CD4-positive, alpha-beta T cell treated with Interleukin-17A for 1 hour (primary cell): ENCODE measurements at regions not wholly inside any gene's neighbourhood (a gene's known extent, or its start where the extent isn't known, plus 50 kb on each side); places are given as distances from the start of the nearest gene placed in this dataset.

ENCODE experiments used
- DNase-seq: peaks from one replicate; pipeline ENCODE4 v3.0.0-alpha.2; 2020

DNA sequence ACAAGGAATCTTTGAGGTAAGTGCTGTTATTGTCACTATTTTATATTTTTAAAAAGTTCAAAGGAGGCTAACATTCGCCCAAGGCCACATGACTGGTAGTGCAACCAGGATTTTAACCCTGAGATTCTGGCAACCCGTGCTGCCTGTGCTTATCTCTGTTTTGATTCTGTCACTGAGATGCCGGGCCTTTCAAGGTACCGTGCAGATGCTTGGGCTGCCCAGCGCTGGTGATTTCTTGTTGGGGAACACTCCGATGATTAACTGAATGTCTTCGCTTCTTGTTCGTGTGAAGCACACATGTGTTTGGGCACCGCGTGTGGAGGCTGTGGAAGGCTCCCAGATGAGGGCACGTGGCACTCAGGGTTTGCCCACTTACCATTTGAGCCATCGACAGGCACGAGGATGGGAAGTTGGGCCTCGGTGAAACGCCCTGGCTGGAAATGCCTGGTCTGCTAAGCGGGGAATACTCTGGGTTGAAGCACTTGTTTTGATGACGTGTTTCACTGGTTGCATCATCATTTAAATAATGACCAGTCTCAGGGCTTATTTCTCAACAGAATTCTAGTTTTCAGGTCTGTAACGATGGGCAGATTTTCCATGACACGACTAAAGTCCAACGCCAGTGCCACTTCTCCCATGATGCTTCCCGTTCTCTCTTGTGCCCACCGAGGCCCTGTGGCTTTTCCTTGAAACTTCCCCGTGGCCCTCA, 392.7 kb downstream of the FGF9 start:
- DNase-seq = peak; percentile 29

DNA sequence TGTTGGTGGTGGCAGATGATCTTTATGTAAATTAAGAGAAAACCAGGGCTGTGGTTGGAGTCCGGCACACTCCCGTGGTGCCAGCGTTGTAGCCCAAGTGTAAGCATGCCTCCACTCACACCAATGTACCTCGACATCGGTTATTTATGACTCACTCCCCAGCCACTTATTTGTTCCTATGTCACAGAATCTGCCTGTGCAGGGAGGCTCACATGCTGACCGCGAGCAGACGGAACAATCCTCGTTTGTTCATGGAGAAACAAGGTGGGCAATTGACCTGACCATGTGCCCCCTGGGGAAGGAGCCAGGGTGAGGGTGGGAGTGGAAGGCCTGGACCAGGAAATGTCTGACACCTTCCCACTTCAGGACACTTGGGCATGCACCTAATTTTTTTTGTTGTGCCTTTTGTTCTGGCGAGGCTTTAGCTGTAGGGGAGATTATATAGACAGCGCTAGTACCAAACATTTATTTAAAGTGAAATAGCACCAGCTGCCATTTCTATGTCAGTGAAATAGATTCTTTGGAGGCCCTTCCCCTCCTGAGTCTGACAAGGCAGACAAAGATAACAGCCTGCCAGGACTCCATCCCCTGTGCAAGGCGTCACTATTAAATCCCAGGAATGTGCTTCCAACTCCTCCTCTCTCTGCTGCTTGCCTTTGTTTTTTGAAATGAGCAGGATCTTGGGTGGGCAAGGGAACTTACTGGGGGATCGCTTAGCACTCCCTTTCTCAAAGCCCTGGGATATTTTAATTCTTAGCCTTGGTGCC, 394.2 kb downstream of the FGF9 start:
- peak; percentile 19 for DNase-seq

DNA sequence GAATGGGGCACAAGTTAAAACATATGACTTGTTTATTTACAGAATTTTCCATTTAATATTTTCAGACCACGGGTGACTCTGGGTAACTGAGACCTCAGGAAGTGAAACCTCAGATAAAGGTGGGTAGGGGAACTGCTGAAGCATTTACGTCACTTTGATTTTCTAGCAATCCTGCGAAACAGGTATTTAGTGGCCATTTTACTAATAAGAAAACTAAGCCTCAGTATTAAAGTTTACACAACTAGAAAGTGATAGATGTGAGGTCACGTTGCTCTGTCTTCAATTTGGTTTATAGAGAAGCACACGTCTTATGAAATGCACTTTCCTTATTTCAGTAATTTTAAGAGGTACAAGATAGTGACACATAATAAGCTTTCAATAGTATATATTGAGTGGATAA, 402.8 kb downstream of the FGF9 start:
- peak; percentile 18 for DNase-seq

DNA sequence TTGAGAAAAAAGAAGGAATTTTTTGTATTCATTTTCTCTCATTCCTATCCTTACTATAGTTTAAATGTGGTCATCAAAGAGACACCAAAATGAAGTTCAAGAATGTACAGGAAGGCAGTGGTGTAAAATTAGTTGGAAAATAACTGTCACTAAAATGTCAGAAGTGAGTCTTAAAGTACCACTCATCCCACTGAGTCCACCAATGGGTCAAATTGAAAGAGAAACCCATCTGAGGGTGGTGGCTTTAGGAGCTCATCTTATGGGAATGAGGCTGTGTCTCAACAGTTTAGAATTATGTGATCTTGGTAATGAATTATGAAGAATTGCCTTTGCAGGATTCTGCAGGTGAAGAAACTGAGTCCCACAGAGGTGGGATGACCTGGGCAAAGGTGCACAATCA, 403.5 kb downstream of the FGF9 start:
- no peak for DNase-seq

DNA sequence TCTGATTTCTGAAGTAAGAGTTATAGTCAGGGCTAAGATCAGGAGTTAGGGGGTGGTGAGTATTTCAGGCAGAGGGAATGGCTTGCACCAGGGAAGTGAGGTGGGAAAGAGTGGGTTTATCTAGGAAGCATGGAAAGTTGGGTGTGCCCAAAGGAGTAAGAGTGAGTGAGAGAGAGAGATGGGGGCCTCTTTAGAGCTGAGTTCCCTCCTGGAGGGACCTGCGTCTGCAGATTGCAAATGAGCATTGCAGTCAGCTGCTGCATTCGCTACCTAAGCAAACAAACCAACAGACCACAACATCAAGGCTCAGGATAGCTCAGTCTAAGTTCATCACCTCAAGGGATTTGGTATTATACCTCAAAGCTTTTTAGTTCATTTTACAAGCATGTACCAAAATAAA, 405.8 kb downstream of the FGF9 start:
- peak; percentile 16 for DNase-seq

DNA sequence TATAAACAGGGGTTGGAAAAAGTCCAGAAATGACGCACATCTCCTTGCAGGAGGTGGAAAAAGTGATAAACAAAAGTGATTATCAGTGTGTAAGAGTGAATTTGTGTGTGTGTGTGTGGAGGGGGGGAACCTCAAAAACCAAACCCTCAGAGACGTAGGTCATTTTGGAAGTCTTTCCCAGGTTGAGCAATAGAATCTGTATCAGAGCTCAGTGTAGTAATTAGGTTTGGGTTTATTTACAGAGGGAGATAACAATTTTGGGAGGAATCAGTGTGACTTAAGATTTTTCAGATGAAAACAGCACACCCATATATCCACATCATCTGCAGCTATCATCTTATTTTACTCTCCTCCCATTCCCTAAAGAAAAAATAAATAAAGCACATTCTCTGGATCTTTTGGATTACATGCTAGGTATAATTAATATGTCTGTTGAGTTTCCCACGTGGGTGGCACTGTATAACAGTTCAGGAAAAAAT, 406.4 kb downstream of the FGF9 start:
- DNase-seq = no peak

DNA sequence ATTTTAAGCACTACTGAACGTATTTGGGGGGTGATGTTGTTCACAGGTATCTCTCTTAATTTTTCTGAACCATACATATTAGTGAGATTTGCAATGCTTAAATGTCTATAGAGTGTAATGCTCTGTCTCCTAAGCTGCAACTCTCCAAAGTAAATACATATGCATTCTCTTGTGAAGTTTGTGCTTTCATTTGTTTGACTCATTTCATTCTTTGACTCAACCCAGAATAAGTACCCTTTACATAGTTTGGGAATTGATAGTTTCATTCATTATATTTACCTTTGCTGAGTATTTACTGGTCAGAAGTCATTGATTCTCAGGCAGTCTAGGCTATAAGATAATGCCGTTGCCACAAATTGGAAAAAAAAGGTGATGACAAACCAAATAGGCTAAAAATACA, 406.9 kb downstream of the FGF9 start:
- DNase-seq = no peak

DNA sequence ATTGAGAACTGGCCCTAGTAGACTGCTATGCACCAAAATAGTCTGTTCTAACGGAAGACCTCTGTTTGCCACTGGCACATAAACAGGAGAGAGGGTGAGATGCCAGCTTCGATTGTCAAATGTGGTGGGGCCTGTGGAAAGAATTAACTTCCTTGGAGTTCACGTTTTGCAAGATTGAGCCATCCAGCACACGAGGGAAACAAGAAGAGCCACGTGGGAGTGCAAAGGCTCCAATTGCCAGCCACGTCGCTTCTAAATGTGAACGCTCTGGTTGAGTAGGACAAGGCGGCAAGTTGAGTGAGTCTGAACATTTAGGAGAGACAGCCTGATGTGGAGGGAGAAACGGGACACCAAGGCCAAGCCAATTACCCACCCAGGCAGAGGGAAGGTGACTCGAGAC, 409.1 kb downstream of the FGF9 start:
- no peak for DNase-seq

DNA sequence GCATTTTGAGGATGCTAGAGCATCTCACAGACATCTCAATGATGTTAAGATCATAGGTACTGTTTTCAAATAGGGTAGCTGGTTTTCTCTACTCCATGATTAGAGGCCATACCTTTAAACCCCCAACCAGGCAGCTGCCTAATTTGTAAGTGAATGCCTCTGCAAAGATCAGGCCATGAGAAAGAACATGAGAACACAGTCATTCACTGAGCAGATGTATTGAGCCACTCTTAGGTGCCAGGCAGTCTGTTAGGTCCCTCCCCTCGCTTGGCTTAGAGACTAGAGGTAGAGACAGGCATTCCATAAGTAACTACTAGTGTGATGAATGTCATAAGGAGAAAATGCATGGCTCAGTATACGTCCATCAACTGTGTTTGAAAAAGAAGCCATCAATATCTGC, 410.0 kb downstream of the FGF9 start:
- DNase-seq = no peak

DNA sequence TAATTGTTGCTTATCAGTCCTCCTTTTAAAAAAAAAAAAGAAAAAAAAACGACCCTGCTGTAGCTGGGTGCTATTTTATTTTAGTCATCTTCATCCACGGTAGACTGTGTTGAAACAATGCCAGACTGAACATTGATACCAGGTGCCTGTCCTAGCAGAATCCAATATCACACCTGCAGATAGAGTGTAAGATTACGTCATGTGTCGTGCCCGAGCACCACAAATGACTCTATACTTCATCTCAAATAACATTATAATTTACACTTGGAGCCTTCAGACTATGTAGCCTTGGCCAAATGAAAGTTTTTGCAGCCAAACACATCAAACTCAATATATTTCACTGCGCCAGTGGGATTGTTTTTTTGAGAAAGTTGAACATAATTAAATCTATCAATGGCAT, 410.6 kb downstream of the FGF9 start:
- no peak for DNase-seq

DNA sequence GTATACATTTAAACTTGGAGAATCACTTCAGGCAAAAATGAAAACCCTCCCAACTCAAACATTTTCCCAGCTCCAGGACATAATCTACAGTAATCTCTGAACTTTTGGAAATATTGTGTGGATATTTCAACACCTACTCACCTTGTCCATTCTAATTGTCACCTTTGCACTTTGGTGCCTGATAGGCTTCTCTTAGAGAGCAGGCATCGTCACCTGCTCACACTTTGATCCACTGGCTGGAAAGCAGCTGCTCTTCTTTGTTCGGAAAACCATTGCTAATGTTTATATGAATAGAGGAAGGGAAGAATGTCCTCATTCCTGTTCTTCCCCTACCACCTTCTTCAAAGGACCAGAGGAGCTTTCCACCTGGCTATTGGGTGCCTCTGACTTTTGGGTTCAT, 411.2 kb downstream of the FGF9 start:
- DNase-seq = no peak

DNA sequence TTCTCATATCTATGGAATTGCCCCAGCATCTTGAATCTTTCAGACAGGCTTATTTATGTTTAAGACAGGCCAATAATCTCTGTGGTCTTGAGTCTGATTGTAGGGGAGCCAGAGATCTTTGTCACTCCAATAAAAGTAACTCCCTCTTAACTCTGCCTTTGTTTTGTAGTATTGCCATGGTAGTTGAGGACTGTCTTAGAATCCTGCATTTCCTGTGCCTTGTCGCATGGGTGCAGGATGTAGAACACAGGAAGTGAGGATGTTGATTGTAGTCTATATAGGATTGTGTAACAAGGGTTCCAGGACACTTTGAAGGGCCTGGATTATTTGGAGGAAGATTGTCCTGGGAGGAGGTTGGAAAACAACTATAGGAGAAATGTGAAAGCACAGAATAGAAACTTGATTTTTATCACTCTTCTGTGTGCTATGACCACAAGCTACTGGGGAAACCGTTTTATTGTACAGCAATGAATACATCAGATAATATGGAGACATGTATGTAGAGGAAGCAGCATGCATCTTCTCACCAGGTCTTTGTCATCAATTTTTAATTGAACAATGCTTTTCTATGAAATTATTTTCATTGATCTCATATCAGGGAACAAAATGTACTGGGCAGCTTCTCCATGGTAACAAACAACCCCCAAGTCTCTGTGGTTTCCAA, 411.7 kb downstream of the FGF9 start:
- DNase-seq = peak; percentile 43

DNA sequence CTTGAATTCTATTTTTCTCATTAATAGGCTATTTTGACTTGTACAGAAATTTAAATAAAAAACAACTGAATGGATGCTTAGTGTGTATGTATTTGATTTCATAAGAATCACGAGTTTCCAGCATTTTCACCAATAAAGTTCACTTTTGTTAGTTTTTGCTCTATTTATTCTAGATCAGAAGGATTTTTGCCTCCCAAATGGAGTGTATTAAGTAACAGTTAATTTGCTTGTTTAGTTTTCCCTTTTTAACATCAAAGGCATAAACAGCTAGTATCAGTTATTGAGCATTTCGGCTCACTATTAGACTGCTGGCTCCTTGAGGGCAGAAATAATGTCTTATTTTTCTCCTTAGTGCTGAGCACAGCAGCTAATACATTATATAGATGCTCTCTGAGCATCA, 414.1 kb downstream of the FGF9 start:
- no peak for DNase-seq

DNA sequence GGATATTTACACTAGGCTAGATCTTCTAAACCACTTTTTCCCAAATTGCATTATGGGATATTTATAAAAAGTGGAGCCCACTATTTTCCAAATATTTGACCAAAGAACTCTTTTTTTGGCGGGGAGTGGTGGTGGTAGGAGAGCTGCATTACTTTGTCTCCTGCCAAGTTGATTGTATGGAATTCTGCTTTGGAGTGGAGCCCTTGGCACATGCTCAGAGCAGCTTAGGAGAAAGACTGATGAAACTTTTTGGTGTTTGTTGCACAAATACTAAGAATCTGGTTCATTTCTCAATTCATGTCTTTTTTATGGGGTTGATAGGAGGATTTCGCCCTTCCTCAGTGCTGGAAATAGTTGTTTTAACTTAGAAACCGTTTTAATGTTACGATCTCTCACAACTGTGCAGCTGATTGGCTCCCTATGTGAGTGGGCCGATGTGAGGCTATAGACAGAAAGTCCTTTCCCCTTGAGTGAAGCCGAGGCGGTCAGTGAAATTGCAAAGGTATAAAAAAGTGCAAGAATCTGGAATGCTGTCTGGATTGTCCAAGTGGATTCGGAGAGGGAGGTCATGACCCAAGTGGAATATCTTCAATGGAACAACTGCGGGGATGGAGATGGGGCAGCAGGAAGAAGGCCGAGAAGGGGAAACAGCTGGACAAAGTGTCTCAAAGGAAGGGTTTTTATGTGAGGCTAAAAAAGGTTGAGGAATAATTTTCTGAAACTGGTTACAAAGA, 415.9 kb downstream of the FGF9 start:
- no peak for DNase-seq

DNA sequence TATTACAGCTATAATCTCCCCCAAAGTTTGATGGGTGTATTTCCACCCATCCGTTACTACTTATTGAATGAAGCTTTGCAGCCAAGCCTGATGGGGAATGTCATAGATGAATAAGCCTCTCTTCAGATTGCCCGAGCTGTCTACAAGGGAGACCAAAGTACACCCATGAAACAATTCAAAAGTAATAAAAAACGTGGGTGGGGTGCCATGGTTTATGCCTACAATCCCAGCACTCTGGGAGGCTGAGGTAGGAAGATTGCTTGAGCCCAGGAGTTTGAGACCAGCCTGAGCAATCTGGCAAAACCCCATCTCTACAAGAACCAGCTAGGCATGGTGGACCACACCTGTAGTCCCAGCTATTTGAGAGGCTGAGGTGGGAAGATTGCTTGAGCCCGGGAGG, 419.2 kb downstream of the FGF9 start:
- no peak for DNase-seq

DNA sequence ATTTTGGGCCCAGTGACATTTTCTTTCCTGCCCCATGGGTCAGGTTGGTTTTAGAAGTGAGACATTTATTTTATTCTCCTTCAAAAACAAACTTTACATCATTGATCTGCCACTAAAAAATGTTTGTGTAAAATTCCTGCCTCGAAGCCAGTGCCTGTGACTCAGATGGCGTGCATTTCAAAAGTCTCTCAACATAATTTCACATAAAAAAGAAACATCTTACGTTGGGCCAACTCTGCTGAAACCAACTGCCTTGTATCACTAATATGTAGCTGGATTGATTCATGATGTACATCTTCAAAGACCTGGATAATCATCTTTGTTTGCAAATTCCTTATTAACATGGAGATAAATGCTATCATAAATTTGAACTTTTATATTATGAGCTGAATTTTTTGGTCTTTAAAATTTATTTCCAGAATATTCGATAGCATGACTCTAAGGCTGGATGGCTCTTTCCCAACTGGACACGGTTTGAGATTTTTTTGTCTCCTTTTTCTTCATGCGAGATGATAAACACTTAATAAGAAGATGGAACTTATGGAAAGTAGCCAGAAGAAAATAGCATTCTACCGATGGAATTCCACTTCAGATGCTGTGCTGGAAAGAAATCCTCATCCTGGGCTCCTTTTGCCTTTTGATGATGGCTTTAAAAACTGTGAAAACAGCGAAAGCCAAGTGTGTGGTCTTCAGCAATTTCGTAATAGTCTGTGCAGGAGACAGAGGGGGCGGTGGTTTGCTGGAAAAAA, 420.5 kb downstream of the FGF9 start:
- no peak for DNase-seq

DNA sequence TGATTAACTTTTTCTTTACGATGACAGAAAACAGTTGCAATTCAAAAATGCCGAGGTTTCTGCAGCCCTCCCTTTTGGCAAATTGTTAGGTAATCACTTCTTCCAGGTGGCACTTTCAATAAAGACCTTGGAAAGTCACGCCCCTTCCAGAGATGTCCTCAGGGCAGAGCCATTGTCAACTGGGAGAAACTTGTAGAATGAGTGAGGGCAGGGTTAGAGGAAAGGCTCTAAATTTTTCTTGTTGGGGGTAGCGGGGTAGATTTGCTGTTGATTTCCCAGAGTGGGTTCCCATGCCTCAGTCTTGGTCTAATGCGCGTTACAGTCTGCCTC, 421.1 kb downstream of the FGF9 start:
- DNase-seq = no peak

DNA sequence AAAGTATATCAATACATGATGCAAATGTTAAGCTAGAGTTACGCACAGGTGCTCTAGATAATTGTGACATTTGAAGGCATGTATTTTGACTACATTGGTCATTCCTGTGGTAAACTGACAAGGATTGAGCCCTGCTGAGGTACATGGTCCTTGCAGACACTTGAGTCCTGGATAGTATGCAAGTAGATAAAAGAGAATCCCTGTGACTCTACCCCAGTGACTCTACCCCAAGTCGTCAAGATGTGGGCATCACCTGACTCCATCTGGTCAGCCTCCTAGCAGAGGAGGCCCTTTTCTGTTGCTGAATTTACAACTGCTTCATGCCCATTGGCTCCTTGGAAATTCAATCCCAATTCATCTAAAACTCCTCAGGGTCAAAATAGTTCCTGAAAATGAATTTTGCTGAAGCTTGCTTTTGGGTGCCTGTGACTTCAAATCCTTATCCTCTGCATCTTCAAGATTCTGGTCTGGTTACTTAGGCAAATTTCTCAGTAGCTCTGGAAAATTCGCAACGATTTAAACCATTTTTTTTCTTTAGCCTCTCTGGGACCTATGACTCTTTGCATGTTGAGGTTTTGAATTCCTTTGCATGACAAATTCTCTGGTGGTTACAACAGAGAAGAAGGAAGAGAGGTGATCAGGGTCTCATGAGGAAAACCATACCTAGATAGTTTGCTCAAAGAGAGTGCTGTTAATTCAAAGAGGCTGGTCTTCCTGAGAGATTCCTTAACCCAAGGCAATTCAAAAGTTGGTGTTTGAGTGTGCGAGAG, 422.1 kb downstream of the FGF9 start:
- no peak for DNase-seq

DNA sequence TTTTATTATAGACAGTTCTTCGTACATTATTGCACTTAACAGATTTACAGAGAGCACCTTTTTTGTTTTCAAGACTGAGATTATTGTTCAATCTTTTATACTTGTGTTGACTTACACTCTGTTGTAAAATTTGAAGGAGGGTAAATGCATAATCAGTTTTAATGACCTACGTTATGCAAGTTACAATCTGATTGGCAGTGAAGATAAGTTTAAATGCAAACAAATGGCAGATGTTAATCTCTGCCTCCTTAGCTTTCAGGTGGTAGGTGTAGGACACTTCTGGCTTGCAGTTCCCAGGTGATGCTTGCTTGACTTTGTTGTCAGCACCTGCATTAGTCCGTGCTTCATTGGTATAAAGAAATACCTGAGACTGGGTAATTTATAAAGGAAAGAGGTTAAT, 424.9 kb downstream of the FGF9 start:
- no peak for DNase-seq

DNA sequence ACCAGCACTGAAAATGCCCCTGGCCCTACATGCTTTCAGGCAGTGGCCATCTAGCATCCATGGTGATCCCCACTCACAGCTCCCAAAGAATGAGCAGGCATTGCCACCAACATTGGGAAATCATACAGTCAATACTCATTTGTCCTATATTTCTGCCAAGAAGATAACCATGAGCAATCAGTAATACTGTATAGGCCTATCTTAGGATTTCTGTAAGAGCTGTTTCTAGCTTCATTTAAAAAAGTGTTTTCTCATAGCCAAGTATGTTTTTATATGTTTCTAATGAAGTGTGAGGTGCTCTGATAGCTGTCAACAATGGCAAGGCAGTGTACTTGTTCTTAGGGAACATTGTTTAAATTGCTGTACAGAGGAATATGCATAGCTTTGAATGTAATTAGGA, 428.7 kb downstream of the FGF9 start:
- DNase-seq = no peak

DNA sequence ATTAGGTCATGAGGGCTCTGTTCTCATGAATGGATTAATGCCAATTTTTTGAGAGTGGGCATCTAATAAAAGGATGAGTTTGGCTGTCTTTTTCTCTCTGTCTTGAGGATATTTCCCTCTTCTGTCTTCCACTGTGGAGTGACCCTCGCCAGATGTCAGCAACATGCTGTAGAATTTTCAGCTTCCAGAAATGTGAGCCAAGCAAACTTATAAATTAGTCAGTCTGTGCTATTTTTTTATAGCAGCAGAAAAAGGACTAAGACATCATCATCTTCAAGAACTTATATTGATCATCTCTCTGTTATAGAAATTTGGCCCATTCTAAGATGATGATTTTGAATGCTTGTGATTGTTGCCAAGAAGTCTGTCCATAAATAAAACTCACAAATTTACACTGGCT, 431.4 kb downstream of the FGF9 start:
- no peak for DNase-seq
